ENCODE measurements at regions not wholly inside any gene's neighbourhood (a gene's known extent, or its start where the extent isn't known, plus 50 kb on each side); places are given as distances from the start of the nearest gene placed in this dataset.

GRCh38 chr12:116633476-116633875 lies 74.3 kb downstream of the MAP1LC3B2 start:
- TF ChIP-seq, protein P1, sequence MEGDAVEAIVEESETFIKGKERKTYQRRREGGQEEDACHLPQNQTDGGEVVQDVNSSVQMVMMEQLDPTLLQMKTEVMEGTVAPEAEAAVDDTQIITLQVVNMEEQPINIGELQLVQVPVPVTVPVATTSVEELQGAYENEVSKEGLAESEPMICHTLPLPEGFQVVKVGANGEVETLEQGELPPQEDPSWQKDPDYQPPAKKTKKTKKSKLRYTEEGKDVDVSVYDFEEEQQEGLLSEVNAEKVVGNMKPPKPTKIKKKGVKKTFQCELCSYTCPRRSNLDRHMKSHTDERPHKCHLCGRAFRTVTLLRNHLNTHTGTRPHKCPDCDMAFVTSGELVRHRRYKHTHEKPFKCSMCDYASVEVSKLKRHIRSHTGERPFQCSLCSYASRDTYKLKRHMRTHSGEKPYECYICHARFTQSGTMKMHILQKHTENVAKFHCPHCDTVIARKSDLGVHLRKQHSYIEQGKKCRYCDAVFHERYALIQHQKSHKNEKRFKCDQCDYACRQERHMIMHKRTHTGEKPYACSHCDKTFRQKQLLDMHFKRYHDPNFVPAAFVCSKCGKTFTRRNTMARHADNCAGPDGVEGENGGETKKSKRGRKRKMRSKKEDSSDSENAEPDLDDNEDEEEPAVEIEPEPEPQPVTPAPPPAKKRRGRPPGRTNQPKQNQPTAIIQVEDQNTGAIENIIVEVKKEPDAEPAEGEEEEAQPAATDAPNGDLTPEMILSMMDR (IDR thresholded peaks at IDR 0.05; ENCODE audit: insufficient read depth, low read length) = no peak
- no peak for TF ChIP-seq POLR2AphosphoS5 (IDR thresholded peaks at IDR 0.05; ENCODE audit: low read depth)

All from HL-60 (cell line).